Endothelial cell of umbilical vein (primary cell): ENCODE measurements at regions not wholly inside any gene's neighbourhood (a gene's known extent, or its start where the extent isn't known, plus 50 kb on each side); places are given as distances from the start of the nearest gene placed in this dataset.

ENCODE experiments used
- BruUV-seq: library from RNA; stranded (reverse); fragments of 400-500 nt; replicated peaks from 2 replicates; lab custom pipeline; 2021; lab: Mats Ljungman, UMichigan
- CTCF ChIA-PET: fragments of 300-600, 350-600 bp; sonication (Branson Sonifier 250); formaldehyde crosslinking; loops from one replicate; lab custom pipeline; 2021; ENCODE audit warnings: antibody characterized with exemption, inconsistent platforms; lab: Charles Lee
- POLR2A ChIA-PET: fragments of 300-600, 350-600 bp; sonication (Branson Sonifier 250); formaldehyde crosslinking; loops from one replicate; lab custom pipeline; 2021; ENCODE audit warnings: antibody characterized with exemption, inconsistent platforms; lab: Charles Lee
- DNase-seq: peaks from one replicate; pipeline ENCODE4 v3.0.0-alpha.2; 2011; ENCODE audit warnings: low read depth, low spot score
- FAIRE-seq: peaks from 2 replicates; lab custom pipeline; 2011; peaks lifted over from hg19 to GRCh38; lab: Jason Lieb, UNC
- H2AFZ ChIP-seq: 2 replicates; pipeline ENCODE4 v1.6.0; 2012; ENCODE audit warnings: low read depth, low read length, control low read depth, inconsistent platforms
- H3K27ac ChIP-seq: 2 replicates; pipeline ENCODE4 v1.5.1; 2011; ENCODE audit warnings: low read depth, mild to moderate bottlenecking, control low read depth, low read length, moderate library complexity; ENCODE audit not compliant: insufficient read depth
- H3K27me3 ChIP-seq, 2 experiments: 2 replicates each; pipeline versions ENCODE4 v1.6.0 to v1.6.1; 2011; ENCODE audit warnings: low read length in 2 of 2, mixed read lengths in 1 of 2; ENCODE audit not compliant: control insufficient read depth in 2 of 2, insufficient read depth in 2 of 2
- H3K36me3 ChIP-seq, 2 experiments: 2 replicates in 1 of 2; 3 replicates in 1 of 2; pipeline ENCODE4 v1.5.1; 2011; ENCODE audit warnings: low read length in 2 of 2, mild to moderate bottlenecking in 1 of 2, moderate library complexity in 1 of 2; ENCODE audit not compliant: control insufficient read depth in 2 of 2, insufficient read depth in 2 of 2; ENCODE audit errors: extremely low read depth in 1 of 2
- H3K4me1 ChIP-seq: 3 replicates; pipeline ENCODE4 v1.5.1; 2011; ENCODE audit warnings: mild to moderate bottlenecking, low read length; ENCODE audit not compliant: control insufficient read depth, insufficient read depth; ENCODE audit errors: extremely low read depth
- H3K4me2 ChIP-seq: 2 replicates; pipeline ENCODE4 v1.6.1; 2011; ENCODE audit warnings: low read length, control low read depth, mixed read lengths; ENCODE audit not compliant: insufficient read depth
- H3K4me3 ChIP-seq, 3 experiments: fragments of 200-600 bp in 1 of 3; sonication (generic), shearing (Covaris generic) in 1 of 3; replicated peaks in 1 of 3; 2 replicates each; pipeline ENCODE4 v1.5.1; 2011 to 2016; ENCODE audit warnings: control low read depth in 3 of 3, low read length in 3 of 3, mild to moderate bottlenecking in 2 of 3, inconsistent platforms in 1 of 3, low read depth in 1 of 3, moderate library complexity in 1 of 3; ENCODE audit not compliant: insufficient read depth in 1 of 3
- H3K79me2 ChIP-seq: 2 replicates; pipeline ENCODE4 v1.6.0; 2012; ENCODE audit warnings: low read length, inconsistent platforms; ENCODE audit not compliant: control insufficient read depth, insufficient read depth
- H3K9ac ChIP-seq: replicated peaks from 2 replicates; pipeline ENCODE3; 2011; ENCODE audit warnings: low read length, control low read depth; ENCODE audit not compliant: insufficient read depth; ENCODE audit errors: extremely low read depth
- H3K9me1 ChIP-seq: replicated peaks from 3 replicates; pipeline ENCODE4 v1.6.0; 2011; ENCODE audit warnings: mild to moderate bottlenecking, low read length; ENCODE audit not compliant: control insufficient read depth, insufficient read depth; ENCODE audit errors: extremely low read depth
- H3K9me3 ChIP-seq: replicated peaks from 2 replicates; pipeline ENCODE4 v1.5.1; 2012; ENCODE audit warnings: low read length, inconsistent platforms; ENCODE audit not compliant: control insufficient read depth, insufficient read depth
- H4K20me1 ChIP-seq: replicated peaks from 2 replicates; pipeline ENCODE3; 2011; ENCODE audit warnings: mild to moderate bottlenecking, low read length; ENCODE audit not compliant: control insufficient read depth, insufficient read depth; ENCODE audit errors: extremely low read depth
- EZH2 ChIP-seq: IDR thresholded peaks from 2 replicates; pipeline ENCODE4 v1.6.1; 2012; ENCODE audit warnings: borderline replicate concordance, low read depth, mild to moderate bottlenecking, moderate library complexity, low read length, inconsistent platforms; ENCODE audit not compliant: severe bottlenecking
- FOS ChIP-seq: IDR thresholded peaks from 2 replicates; pipeline ENCODE4 v1.6.1; 2011; ENCODE audit warnings: mild to moderate bottlenecking, low read length, moderate library complexity, borderline replicate concordance; ENCODE audit not compliant: insufficient read depth
- GATA2 ChIP-seq: IDR thresholded peaks from 2 replicates; pipeline ENCODE4 v1.7.0; 2011; ENCODE audit warnings: low read depth, mild to moderate bottlenecking, moderate library complexity, mixed read lengths, low read length; ENCODE audit not compliant: insufficient read length, insufficient read depth
- JUN ChIP-seq: IDR thresholded peaks from 2 replicates; pipeline ENCODE4 v1.6.1; 2011; ENCODE audit warnings: borderline replicate concordance, low read depth; ENCODE audit not compliant: insufficient read length, insufficient read depth
- MYC ChIP-seq: IDR thresholded peaks from one replicate; pipeline ENCODE4 v1.6.1; 2011; ENCODE audit warnings: mild to moderate bottlenecking, low read depth, low read length
- POLR2A ChIP-seq: IDR thresholded peaks from 2 replicates; pipeline ENCODE4 v1.6.1; 2012; ENCODE audit warnings: low read depth, mild to moderate bottlenecking, control low read depth, low read length
- POLR2AphosphoS5 ChIP-seq: IDR thresholded peaks from 2 replicates; pipeline ENCODE4 v1.6.1; 2012; ENCODE audit warnings: low read depth, mild to moderate bottlenecking, control low read depth, low read length, moderate library complexity; ENCODE audit not compliant: insufficient read depth
- dilution Hi-C: fragments of 300-500 bp; cut with MboI; formaldehyde crosslinking; loops from one replicate; pipeline ENCODE4 v1.15.0; 2019; ENCODE audit warnings: low sequenced_read_pairs; ENCODE audit not compliant: extremely low pct_ligation_motif_present
- intact Hi-C: fragments of 100-400 bp; cut with micrococcal nuclease; formaldehyde crosslinking; loops from one replicate; pipeline ENCODE4 v1.10.0; 2022
- TF ChIP-seq, protein P1 (sequence below), 2 donors: IDR thresholded peaks; 1 replicate in 1 of 2; 2 replicates in 1 of 2; pipeline ENCODE4 v1.5.1; 2011; ENCODE audit warnings: low read length in 2 of 2, mild to moderate bottlenecking in 2 of 2, moderate library complexity in 2 of 2, control low read depth in 1 of 2, inconsistent platforms in 1 of 2, low read depth in 1 of 2; ENCODE audit not compliant: insufficient read depth in 1 of 2; ENCODE audit errors: extremely low read depth in 1 of 2
- TF ChIP-seq, protein P2 (sequence below): IDR thresholded peaks from 2 replicates; pipeline ENCODE4 v1.6.1; 2011; ENCODE audit not compliant: insufficient read depth, insufficient read length

DNA sequence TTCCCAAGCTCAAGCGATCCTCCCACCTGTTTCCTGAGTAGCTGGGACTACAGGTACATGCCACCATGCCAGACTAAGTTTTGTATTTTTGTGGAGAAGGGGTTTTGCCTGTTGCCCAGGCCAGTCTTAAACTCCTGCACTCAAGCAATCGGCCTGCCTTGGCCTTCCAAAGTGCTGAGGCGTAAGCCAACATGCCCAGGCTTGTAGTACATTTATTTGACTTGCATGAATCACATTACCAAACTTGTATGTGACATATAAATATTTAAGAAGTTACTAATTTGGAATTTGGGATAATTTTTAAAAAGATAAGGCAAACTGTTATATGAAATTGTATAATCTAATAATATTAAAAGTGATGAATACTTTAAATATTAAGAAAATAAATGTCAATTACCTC is 157.6 kb downstream of the MCHR2 start:
- Histone ChIP-seq H3K79me2 (no peaks in the 10 kb centered on the region), H2AFZ (no peak overlapping the region), H3K9me1 (no peaks in the 10 kb centered on the region), H3K27me3 (no peaks in the 10 kb centered on the region), H3K9ac (no peak overlapping the region), H3K36me3 (no peaks in the 10 kb centered on the region), H4K20me1 (no peaks in the 10 kb centered on the region), H3K4me3 (no peak overlapping the region), H3K4me1 (no peaks in the 10 kb centered on the region), H3K9me3 (no peaks in the 10 kb centered on the region), H3K4me2 (no peak overlapping the region), H3K27ac (no peak overlapping the region)
- ChIA-PET POLR2A (no interaction called here), CTCF (no interaction called here)
- TF ChIP-seq POLR2A (no peak), FOS (no peak), MYC (no peak), GATA2 (no peak), EZH2 (no peak), POLR2AphosphoS5 (no peak), JUN (no peak)
- TF ChIP-seq, protein P1, sequence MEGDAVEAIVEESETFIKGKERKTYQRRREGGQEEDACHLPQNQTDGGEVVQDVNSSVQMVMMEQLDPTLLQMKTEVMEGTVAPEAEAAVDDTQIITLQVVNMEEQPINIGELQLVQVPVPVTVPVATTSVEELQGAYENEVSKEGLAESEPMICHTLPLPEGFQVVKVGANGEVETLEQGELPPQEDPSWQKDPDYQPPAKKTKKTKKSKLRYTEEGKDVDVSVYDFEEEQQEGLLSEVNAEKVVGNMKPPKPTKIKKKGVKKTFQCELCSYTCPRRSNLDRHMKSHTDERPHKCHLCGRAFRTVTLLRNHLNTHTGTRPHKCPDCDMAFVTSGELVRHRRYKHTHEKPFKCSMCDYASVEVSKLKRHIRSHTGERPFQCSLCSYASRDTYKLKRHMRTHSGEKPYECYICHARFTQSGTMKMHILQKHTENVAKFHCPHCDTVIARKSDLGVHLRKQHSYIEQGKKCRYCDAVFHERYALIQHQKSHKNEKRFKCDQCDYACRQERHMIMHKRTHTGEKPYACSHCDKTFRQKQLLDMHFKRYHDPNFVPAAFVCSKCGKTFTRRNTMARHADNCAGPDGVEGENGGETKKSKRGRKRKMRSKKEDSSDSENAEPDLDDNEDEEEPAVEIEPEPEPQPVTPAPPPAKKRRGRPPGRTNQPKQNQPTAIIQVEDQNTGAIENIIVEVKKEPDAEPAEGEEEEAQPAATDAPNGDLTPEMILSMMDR (IDR thresholded peaks at IDR 0.05; ENCODE audit: extremely low read depth in 1 of 2, insufficient read depth in 1 of 2, low read depth in 1 of 2, low read length in 2 of 2), result no peak
- TF ChIP-seq, protein P2, sequence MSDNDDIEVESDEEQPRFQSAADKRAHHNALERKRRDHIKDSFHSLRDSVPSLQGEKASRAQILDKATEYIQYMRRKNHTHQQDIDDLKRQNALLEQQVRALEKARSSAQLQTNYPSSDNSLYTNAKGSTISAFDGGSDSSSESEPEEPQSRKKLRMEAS, result no peak
- no TSS peak for BruUV-seq
- dilution Hi-C loops (no loop called here), intact Hi-C loops (no loop called here)
- DNase-seq, result no peak
- FAIRE-seq, result no peak
